SH-SY5Y (cell line): ENCODE measurements at regions not wholly inside any gene's neighbourhood (a gene's known extent, or its start where the extent isn't known, plus 50 kb on each side); places are given as distances from the start of the nearest gene placed in this dataset.

Source experiments
- GATA2 ChIP-seq: IDR thresholded peaks from 2 replicates; pipeline ENCODE4 v1.6.1; 2011; ENCODE audit warnings: mild to moderate bottlenecking, low read depth, low read length
- GATA3 ChIP-seq: IDR thresholded peaks from 2 replicates; pipeline ENCODE4 v1.6.1; 2011; ENCODE audit warnings: low read depth, mild to moderate bottlenecking, low read length, moderate library complexity

GRCh38 chr4:8672486-8672885, 79.9 kb downstream of the CPZ start:
- no peak for TF ChIP-seq GATA2
- TF ChIP-seq GATA3 = no peak
